GM19463 (cell line): ENCODE measurements at regions not wholly inside any gene's neighbourhood (a gene's known extent, or its start where the extent isn't known, plus 50 kb on each side); places are given as distances from the start of the nearest gene placed in this dataset.
"Not testable (repeated sequence)": the region's sequence is repeated elsewhere in the genome, so short reads cannot be mapped to it uniquely, and the experiment has no call there.

Experiments used
- ATAC-seq: cut with Tn5 transposase; IDR thresholded peaks from one replicate; pipeline ENCODE4 v1.9.1; 2021; ENCODE audit warnings: mild to moderate bottlenecking, moderate library complexity; ENCODE audit not compliant: unreplicated experiment

GRCh38 chr2:106261871-106262321 lies 67.8 kb upstream of the UXS1 start:
- ATAC-seq = no peak

- not testable (repeated sequence) for ATAC-seq
Observed at GRCh38 chr2:106258859-106259258, 64.8 kb upstream of the UXS1 start.

GRCh38 chr2:106257830-106258229 lies 63.7 kb upstream of the UXS1 start:
- ATAC-seq = no peak

GRCh38 chr2:106257135-106257534 lies 63.0 kb upstream of the UXS1 start:
- no peak for ATAC-seq

GRCh38 chr2:106249157-106249828 lies 55.2 kb upstream of the UXS1 start:
- not testable (repeated sequence) for ATAC-seq

- ATAC-seq = not testable (repeated sequence)
Observed at GRCh38 chr2:106248548-106249151, 54.5 kb upstream of the UXS1 start.
